ENCODE measurements at regions not wholly inside any gene's neighbourhood (a gene's known extent, or its start where the extent isn't known, plus 50 kb on each side); places are given as distances from the start of the nearest gene placed in this dataset.

- TF ChIP-seq CTCF (IDR thresholded peaks at IDR 0.05) = no peak
- no peak for TF ChIP-seq EP300 (IDR thresholded peaks at IDR 0.05)
Measured at GRCh38 chr15:26212109-26212508, 349.0 kb upstream of the ATP10A start.
